Glutamatergic neuron (in vitro differentiated cells): ENCODE measurements at regions not wholly inside any gene's neighbourhood (a gene's known extent, or its start where the extent isn't known, plus 50 kb on each side); places are given as distances from the start of the nearest gene placed in this dataset.

Experiments
- DNase-seq: peaks from one replicate; pipeline ENCODE4 v3.0.0; 2022
- H3K27ac Mint-ChIP-seq: one replicate; pipeline ENCODE4 v1.8.0; 2020; ENCODE audit warnings: mild to moderate bottlenecking, mixed read lengths, inconsistent platforms; ENCODE audit not compliant: unreplicated experiment
- H3K27me3 Mint-ChIP-seq: one replicate; pipeline ENCODE4 v1.8.0; 2020; ENCODE audit warnings: mild to moderate bottlenecking, moderate library complexity, mixed read lengths, inconsistent platforms; ENCODE audit not compliant: unreplicated experiment
- H3K36me3 Mint-ChIP-seq: one replicate; pipeline ENCODE4 v1.8.0; 2020; ENCODE audit warnings: mild to moderate bottlenecking, mixed read lengths, inconsistent platforms; ENCODE audit not compliant: unreplicated experiment
- H3K4me1 Mint-ChIP-seq: one replicate; pipeline ENCODE4 v1.8.0; 2020; ENCODE audit warnings: mild to moderate bottlenecking, low read depth, mixed read lengths, inconsistent platforms; ENCODE audit not compliant: unreplicated experiment
- H3K4me3 Mint-ChIP-seq: one replicate; pipeline ENCODE4 v1.8.0; 2020; ENCODE audit warnings: mild to moderate bottlenecking, mixed read lengths, inconsistent platforms; ENCODE audit not compliant: unreplicated experiment
- H3K9me3 Mint-ChIP-seq: one replicate; pipeline ENCODE4 v1.8.0; 2020; ENCODE audit warnings: mild to moderate bottlenecking, moderate library complexity, mixed read lengths, inconsistent platforms; ENCODE audit not compliant: unreplicated experiment
- CTCF ChIP-seq: fragments of 200-600 bp; sonication (generic); IDR thresholded peaks from one replicate; pipeline ENCODE4 v1.5.0; 2021; ENCODE audit not compliant: partially characterized antibody, unreplicated experiment

GRCh38 chr6:99110029-99110428, 162.3 kb upstream of the FBXL4 start:
- DNase-seq = no peak
- Mint-ChIP-seq H3K36me3 (no peaks in the 10 kb centered on the region), H3K9me3 (no peaks in the 10 kb centered on the region), H3K27ac (no peak overlapping the region), H3K4me1 (no peaks in the 10 kb centered on the region), H3K4me3 (no peak overlapping the region), H3K27me3 (peaks cover 1% of the 10 kb centered on the region)
- TF ChIP-seq CTCF = no peak

GRCh38 chr6:99104218-99104617, 156.5 kb upstream of the FBXL4 start:
- no peak overlapping the region for H3K4me3 Mint-ChIP-seq
- peaks cover 5% of the 10 kb centered on the region for H3K36me3 Mint-ChIP-seq
- TF ChIP-seq CTCF = no peak
- H3K27me3 Mint-ChIP-seq = peaks cover 1% of the 10 kb centered on the region
- H3K4me1 Mint-ChIP-seq = no peaks in the 10 kb centered on the region
- no peak for DNase-seq
- H3K27ac Mint-ChIP-seq = no peak overlapping the region
- H3K9me3 Mint-ChIP-seq = no peaks in the 10 kb centered on the region

- no peak overlapping the region for H3K27ac Mint-ChIP-seq
- no peak for DNase-seq
- peaks cover 4% of the 10 kb centered on the region for H3K4me1 Mint-ChIP-seq
- peaks cover 1% of the 10 kb centered on the region for H3K9me3 Mint-ChIP-seq
- TF ChIP-seq CTCF = no peak
- peaks cover 5% of the 10 kb centered on the region for H3K36me3 Mint-ChIP-seq
- H3K27me3 Mint-ChIP-seq = no peaks in the 10 kb centered on the region
- H3K4me3 Mint-ChIP-seq = no peak overlapping the region
Measured at GRCh38 chr6:99099243-99099642, 151.5 kb upstream of the FBXL4 start.

- Mint-ChIP-seq H3K36me3 (no peaks in the 10 kb centered on the region), H3K4me1 (peaks cover 12% of the 10 kb centered on the region), H3K27me3 (no peaks in the 10 kb centered on the region), H3K9me3 (peaks cover 1% of the 10 kb centered on the region), H3K27ac (no peak overlapping the region), H3K4me3 (no peak overlapping the region)
- DNase-seq = no peak
- no peak for TF ChIP-seq CTCF
Measured at GRCh38 chr6:99096170-99096569, 148.4 kb upstream of the FBXL4 start.

- TF ChIP-seq CTCF = no peak
- Mint-ChIP-seq H3K4me1 (peaks cover 12% of the 10 kb centered on the region), H3K36me3 (no peaks in the 10 kb centered on the region), H3K9me3 (peaks cover 1% of the 10 kb centered on the region), H3K4me3 (no peak overlapping the region), H3K27me3 (no peaks in the 10 kb centered on the region), H3K27ac (no peak overlapping the region)
- DNase-seq = no peak
Measured at GRCh38 chr6:99093456-99094190, 145.9 kb upstream of the FBXL4 start.
